Neural crest cell (in vitro differentiated cells): ENCODE measurements at regions not wholly inside any gene's neighbourhood (a gene's known extent, or its start where the extent isn't known, plus 50 kb on each side); places are given as distances from the start of the nearest gene placed in this dataset.

Experiments
- DNase-seq: peaks from one replicate; pipeline ENCODE4 v3.0.0; 2021; ENCODE audit warnings: low read depth, mixed read lengths, low spot score
- H3K27ac Mint-ChIP-seq: one replicate; pipeline ENCODE4 v1.8.0; 2021; ENCODE audit warnings: mild to moderate bottlenecking, mixed read lengths; ENCODE audit not compliant: unreplicated experiment
- H3K27me3 Mint-ChIP-seq: 2 replicates; pipeline ENCODE4 v1.8.0; 2021; ENCODE audit warnings: low read depth, mild to moderate bottlenecking, mixed read lengths
- H3K36me3 Mint-ChIP-seq: 2 replicates; pipeline ENCODE4 v1.8.0; 2021; ENCODE audit warnings: low read depth, mild to moderate bottlenecking, mixed read lengths
- H3K4me1 Mint-ChIP-seq: 2 replicates; pipeline ENCODE4 v1.8.0; 2021; ENCODE audit warnings: mixed read lengths
- H3K4me3 Mint-ChIP-seq: one replicate; pipeline ENCODE4 v1.8.0; 2021; ENCODE audit warnings: mild to moderate bottlenecking, mixed read lengths
- H3K9me3 Mint-ChIP-seq: 2 replicates; pipeline ENCODE4 v1.8.0; 2021; ENCODE audit warnings: mixed read lengths
- TF ChIP-seq, protein P1 (sequence below): fragments of 200-600 bp; sonication (generic); conservative IDR thresholded peaks from 2 replicates; pipeline ENCODE4 v1.5.0; 2021; ENCODE audit warnings: antibody characterized with exemption, mild to moderate bottlenecking

GRCh38 chr1:244958593-244958992, 94.2 kb upstream of the HNRNPU start:
- Mint-ChIP-seq H3K27ac (no peak overlapping the region), H3K36me3 (no peaks in the 10 kb centered on the region), H3K27me3 (no peaks in the 10 kb centered on the region), H3K4me3 (no peak overlapping the region), H3K9me3 (peaks cover 2% of the 10 kb centered on the region), H3K4me1 (peaks cover 1% of the 10 kb centered on the region)
- TF ChIP-seq, protein P1, sequence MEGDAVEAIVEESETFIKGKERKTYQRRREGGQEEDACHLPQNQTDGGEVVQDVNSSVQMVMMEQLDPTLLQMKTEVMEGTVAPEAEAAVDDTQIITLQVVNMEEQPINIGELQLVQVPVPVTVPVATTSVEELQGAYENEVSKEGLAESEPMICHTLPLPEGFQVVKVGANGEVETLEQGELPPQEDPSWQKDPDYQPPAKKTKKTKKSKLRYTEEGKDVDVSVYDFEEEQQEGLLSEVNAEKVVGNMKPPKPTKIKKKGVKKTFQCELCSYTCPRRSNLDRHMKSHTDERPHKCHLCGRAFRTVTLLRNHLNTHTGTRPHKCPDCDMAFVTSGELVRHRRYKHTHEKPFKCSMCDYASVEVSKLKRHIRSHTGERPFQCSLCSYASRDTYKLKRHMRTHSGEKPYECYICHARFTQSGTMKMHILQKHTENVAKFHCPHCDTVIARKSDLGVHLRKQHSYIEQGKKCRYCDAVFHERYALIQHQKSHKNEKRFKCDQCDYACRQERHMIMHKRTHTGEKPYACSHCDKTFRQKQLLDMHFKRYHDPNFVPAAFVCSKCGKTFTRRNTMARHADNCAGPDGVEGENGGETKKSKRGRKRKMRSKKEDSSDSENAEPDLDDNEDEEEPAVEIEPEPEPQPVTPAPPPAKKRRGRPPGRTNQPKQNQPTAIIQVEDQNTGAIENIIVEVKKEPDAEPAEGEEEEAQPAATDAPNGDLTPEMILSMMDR = no peak
- no peak for DNase-seq

GRCh38 chr1:244957525-244957924, 93.2 kb upstream of the HNRNPU start:
- no peaks in the 10 kb centered on the region for H3K27me3 Mint-ChIP-seq
- no peak for DNase-seq
- H3K36me3 Mint-ChIP-seq = no peaks in the 10 kb centered on the region
- no peaks in the 10 kb centered on the region for H3K4me1 Mint-ChIP-seq
- H3K4me3 Mint-ChIP-seq = no peak overlapping the region
- H3K27ac Mint-ChIP-seq = no peak overlapping the region
- TF ChIP-seq, protein P1 = no peak
- H3K9me3 Mint-ChIP-seq = peaks cover 2% of the 10 kb centered on the region

- Mint-ChIP-seq H3K9me3 (peaks cover 2% of the 10 kb centered on the region), H3K27ac (no peak overlapping the region), H3K27me3 (no peaks in the 10 kb centered on the region), H3K36me3 (no peaks in the 10 kb centered on the region), H3K4me1 (no peaks in the 10 kb centered on the region), H3K4me3 (no peak overlapping the region)
- DNase-seq = no peak
- TF ChIP-seq, protein P1 = no peak
These were observed 92.8 kb upstream of the HNRNPU start for GRCh38 chr1:244957122-244957521.

GRCh38 chr1:244955661-244956060, 91.3 kb upstream of the HNRNPU start:
- Mint-ChIP-seq H3K27me3 (no peaks in the 10 kb centered on the region), H3K4me1 (no peaks in the 10 kb centered on the region), H3K27ac (no peak overlapping the region), H3K36me3 (no peaks in the 10 kb centered on the region), H3K9me3 (peaks cover 2% of the 10 kb centered on the region), H3K4me3 (no peak overlapping the region)
- no peak for DNase-seq
- TF ChIP-seq, protein P1 = no peak

GRCh38 chr1:244954359-244954758, 90.0 kb upstream of the HNRNPU start:
- no peak for DNase-seq
- TF ChIP-seq, protein P1 = no peak
- no peaks in the 10 kb centered on the region for H3K27me3 Mint-ChIP-seq
- peaks cover 2% of the 10 kb centered on the region for H3K9me3 Mint-ChIP-seq
- H3K27ac Mint-ChIP-seq = no peak overlapping the region
- H3K4me3 Mint-ChIP-seq = no peak overlapping the region
- no peaks in the 10 kb centered on the region for H3K36me3 Mint-ChIP-seq
- no peaks in the 10 kb centered on the region for H3K4me1 Mint-ChIP-seq

GRCh38 chr1:244953901-244954300, 89.6 kb upstream of the HNRNPU start:
- TF ChIP-seq, protein P1 = no peak
- Mint-ChIP-seq H3K36me3 (no peaks in the 10 kb centered on the region), H3K4me1 (no peaks in the 10 kb centered on the region), H3K27me3 (no peaks in the 10 kb centered on the region), H3K27ac (no peak overlapping the region), H3K9me3 (no peaks in the 10 kb centered on the region), H3K4me3 (no peak overlapping the region)
- DNase-seq = no peak
